IPS-20b (cell line): ENCODE measurements at regions not wholly inside any gene's neighbourhood (a gene's known extent, or its start where the extent isn't known, plus 50 kb on each side); places are given as distances from the start of the nearest gene placed in this dataset.

Experiments used
- H3K27ac ChIP-seq: one replicate; pipeline ENCODE4 v1.5.1; 2013; ENCODE audit warnings: low read length
- H3K27me3 ChIP-seq: 2 replicates; pipeline ENCODE4 v1.6.1; 2013; ENCODE audit warnings: mild to moderate bottlenecking, low read length, inconsistent platforms; ENCODE audit not compliant: insufficient read depth
- H3K36me3 ChIP-seq: 2 replicates; pipeline ENCODE4 v1.6.1; 2013; ENCODE audit warnings: low read depth, mild to moderate bottlenecking, inconsistent platforms, low read length, moderate library complexity; ENCODE audit not compliant: insufficient read depth
- H3K4me1 ChIP-seq: 2 replicates; pipeline ENCODE4 v1.6.1; 2013; ENCODE audit warnings: mild to moderate bottlenecking, control low read depth, inconsistent platforms, low read length, moderate library complexity; ENCODE audit not compliant: insufficient read depth
- H3K4me3 ChIP-seq: 2 replicates; pipeline ENCODE4 v1.5.1; 2013; ENCODE audit warnings: mild to moderate bottlenecking, low read length, inconsistent platforms
- H3K9ac ChIP-seq: 2 replicates; pipeline ENCODE4 v1.6.1; 2013; ENCODE audit warnings: low read depth, mild to moderate bottlenecking, inconsistent platforms, low read length, moderate library complexity
- H3K9me3 ChIP-seq: 2 replicates; pipeline ENCODE4 v1.6.1; 2013; ENCODE audit warnings: mild to moderate bottlenecking, low read depth, low read length, inconsistent platforms; ENCODE audit not compliant: insufficient read depth

GRCh38 chr12:89237763-89238162 lies 114.5 kb downstream of the DUSP6 start:
- Histone ChIP-seq H3K27ac (no peak overlapping the region), H3K9ac (no peak overlapping the region), H3K36me3 (no peaks in the 10 kb centered on the region), H3K9me3 (no peaks in the 10 kb centered on the region), H3K27me3 (no peaks in the 10 kb centered on the region), H3K4me1 (no peaks in the 10 kb centered on the region), H3K4me3 (no peak overlapping the region)

- Histone ChIP-seq H3K27ac (no peak overlapping the region), H3K4me1 (no peaks in the 10 kb centered on the region), H3K36me3 (no peaks in the 10 kb centered on the region), H3K9me3 (no peaks in the 10 kb centered on the region), H3K27me3 (no peaks in the 10 kb centered on the region), H3K4me3 (no peak overlapping the region), H3K9ac (no peak overlapping the region)
These were observed 115.4 kb downstream of the DUSP6 start for GRCh38 chr12:89236748-89237383.

- H3K4me1 ChIP-seq = no peaks in the 10 kb centered on the region
- no peak overlapping the region for H3K27ac ChIP-seq
- no peaks in the 10 kb centered on the region for H3K36me3 ChIP-seq
- H3K27me3 ChIP-seq = no peaks in the 10 kb centered on the region
- H3K4me3 ChIP-seq = no peak overlapping the region
- no peaks in the 10 kb centered on the region for H3K9me3 ChIP-seq
- no peak overlapping the region for H3K9ac ChIP-seq
These were observed 116.1 kb downstream of the DUSP6 start for GRCh38 chr12:89236237-89236636.

- Histone ChIP-seq H3K27ac (no peak overlapping the region), H3K4me1 (no peaks in the 10 kb centered on the region), H3K9me3 (no peaks in the 10 kb centered on the region), H3K36me3 (no peaks in the 10 kb centered on the region), H3K4me3 (no peak overlapping the region), H3K9ac (no peak overlapping the region), H3K27me3 (no peaks in the 10 kb centered on the region)
These were observed 116.9 kb downstream of the DUSP6 start for GRCh38 chr12:89235189-89235993.

- Histone ChIP-seq H3K9ac (no peak overlapping the region), H3K27ac (no peak overlapping the region), H3K4me3 (no peak overlapping the region), H3K27me3 (no peaks in the 10 kb centered on the region), H3K9me3 (no peaks in the 10 kb centered on the region), H3K4me1 (no peaks in the 10 kb centered on the region), H3K36me3 (no peaks in the 10 kb centered on the region)
These were observed 117.8 kb downstream of the DUSP6 start for GRCh38 chr12:89234324-89235114.

- Histone ChIP-seq H3K36me3 (no peaks in the 10 kb centered on the region), H3K27me3 (no peaks in the 10 kb centered on the region), H3K9ac (no peak overlapping the region), H3K27ac (no peak overlapping the region), H3K4me1 (peaks cover 2% of the 10 kb centered on the region; the same call in 1 of the 2 replicates), H3K4me3 (no peak overlapping the region), H3K9me3 (no peaks in the 10 kb centered on the region)
These were observed 120.6 kb downstream of the DUSP6 start for GRCh38 chr12:89231686-89232085.

- no peak overlapping the region for H3K9ac ChIP-seq
- H3K36me3 ChIP-seq = no peaks in the 10 kb centered on the region
- no peak overlapping the region for H3K27ac ChIP-seq
- no peaks in the 10 kb centered on the region for H3K27me3 ChIP-seq
- no peaks in the 10 kb centered on the region for H3K9me3 ChIP-seq
- H3K4me3 ChIP-seq = no peak overlapping the region
- peaks cover 12% of the 10 kb centered on the region; the same call in 1 of the 2 replicates for H3K4me1 ChIP-seq
These were observed 121.7 kb downstream of the DUSP6 start for GRCh38 chr12:89230376-89231315.

- peaks cover 18% of the 10 kb centered on the region; the same call in 1 of the 2 replicates for H3K4me1 ChIP-seq
- H3K9ac ChIP-seq = no peak overlapping the region
- H3K27me3 ChIP-seq = no peaks in the 10 kb centered on the region
- H3K9me3 ChIP-seq = no peaks in the 10 kb centered on the region
- no peak overlapping the region for H3K27ac ChIP-seq
- H3K36me3 ChIP-seq = no peaks in the 10 kb centered on the region
- H3K4me3 ChIP-seq = no peak overlapping the region
These were observed 123.8 kb downstream of the DUSP6 start for GRCh38 chr12:89228491-89228890.

GRCh38 chr12:89227774-89228173 lies 124.5 kb downstream of the DUSP6 start:
- no peaks in the 10 kb centered on the region for H3K36me3 ChIP-seq
- no peaks in the 10 kb centered on the region for H3K9me3 ChIP-seq
- peaks cover 18% of the 10 kb centered on the region; the same call in 1 of the 2 replicates for H3K4me1 ChIP-seq
- no peak overlapping the region for H3K9ac ChIP-seq
- H3K4me3 ChIP-seq = no peak overlapping the region
- H3K27ac ChIP-seq = no peak overlapping the region
- no peaks in the 10 kb centered on the region for H3K27me3 ChIP-seq

- Histone ChIP-seq H3K36me3 (no peaks in the 10 kb centered on the region), H3K9me3 (no peaks in the 10 kb centered on the region), H3K27ac (no peak overlapping the region), H3K9ac (peak overlapping the region; percentile 12; the same call in 1 of the 2 replicates), H3K4me3 (0 out of 2 replicates have a peak overlapping the region, but pooled peaks have one; percentile 31), H3K4me1 (peaks cover 18% of the 10 kb centered on the region; the same call in 1 of the 2 replicates), H3K27me3 (no peaks in the 10 kb centered on the region)
These were observed 126.4 kb downstream of the DUSP6 start for GRCh38 chr12:89225808-89226411.
